Amniotic epithelial cell (primary cell): ENCODE measurements at regions not wholly inside any gene's neighbourhood (a gene's known extent, or its start where the extent isn't known, plus 50 kb on each side); places are given as distances from the start of the nearest gene placed in this dataset.
"Not testable (repeated sequence)": the region's sequence is repeated elsewhere in the genome, so short reads cannot be mapped to it uniquely, and the experiment has no call there.

ENCODE experiments used
- DNase-seq: peaks from one replicate; pipeline ENCODE4 v3.0.0-alpha.2; 2010; ENCODE audit warnings: low read depth

GRCh38 chr10:5576780-5577624 lies 52.2 kb downstream of the CALML3 start:
- no peak for DNase-seq

- not testable (repeated sequence) for DNase-seq
These were observed 55.3 kb downstream of the CALML3 start for GRCh38 chr10:5580038-5580428.

GRCh38 chr10:5581670-5582566 lies 57.2 kb downstream of the CALML3 start:
- no peak for DNase-seq

- no peak for DNase-seq
These were observed 58.0 kb downstream of the CALML3 start for GRCh38 chr10:5582736-5583135.

GRCh38 chr10:5583525-5584175 lies 58.9 kb downstream of the CALML3 start:
- DNase-seq = no peak

- DNase-seq = peak; percentile 87
These were observed 60.2 kb downstream of the CALML3 start for GRCh38 chr10:5584895-5585516.

GRCh38 chr10:5585517-5586206 lies 60.9 kb downstream of the CALML3 start:
- no peak for DNase-seq

GRCh38 chr10:5587151-5588079 lies 62.7 kb downstream of the CALML3 start:
- DNase-seq = no peak

GRCh38 chr10:5588080-5588453 lies 63.3 kb downstream of the CALML3 start:
- no peak for DNase-seq

GRCh38 chr10:5588603-5589002 lies 63.8 kb downstream of the CALML3 start:
- no peak for DNase-seq
